ENCODE measurements at regions not wholly inside any gene's neighbourhood (a gene's known extent, or its start where the extent isn't known, plus 50 kb on each side); places are given as distances from the start of the nearest gene placed in this dataset.
A peak's percentile ranks its signal among the peaks of the same experiment; 100 is the strongest.

- DNase-seq: no peak
These were observed 416.5 kb downstream of the EFNB2 start for GRCh38 chr13:106118996-106119395.

- DNase-seq: no peak
These were observed 417.4 kb downstream of the EFNB2 start for GRCh38 chr13:106118050-106118449.

GRCh38 chr13:106117640-106118039 lies 417.8 kb downstream of the EFNB2 start:
- DNase-seq: no peak

DNA sequence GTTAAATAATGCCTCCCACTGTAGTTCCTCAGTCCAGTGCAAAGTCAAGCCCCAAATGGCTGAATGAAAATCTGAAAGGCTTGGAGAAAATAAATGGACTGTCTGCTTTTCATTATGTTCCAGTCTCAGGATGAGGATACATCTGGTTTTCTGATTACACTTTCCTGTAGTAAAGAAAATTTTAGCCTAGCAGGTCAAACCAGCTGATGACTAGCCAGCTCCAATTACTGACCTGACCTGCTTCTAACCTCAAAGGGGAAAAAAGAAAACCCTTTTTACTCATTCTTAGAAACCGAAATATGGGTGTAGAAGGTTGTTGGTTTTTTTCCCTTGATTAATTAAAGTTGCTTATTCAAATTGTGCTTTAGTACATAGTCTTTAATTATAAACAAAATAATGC lies 418.4 kb downstream of the EFNB2 start:
- DNase-seq: no peak

DNA sequence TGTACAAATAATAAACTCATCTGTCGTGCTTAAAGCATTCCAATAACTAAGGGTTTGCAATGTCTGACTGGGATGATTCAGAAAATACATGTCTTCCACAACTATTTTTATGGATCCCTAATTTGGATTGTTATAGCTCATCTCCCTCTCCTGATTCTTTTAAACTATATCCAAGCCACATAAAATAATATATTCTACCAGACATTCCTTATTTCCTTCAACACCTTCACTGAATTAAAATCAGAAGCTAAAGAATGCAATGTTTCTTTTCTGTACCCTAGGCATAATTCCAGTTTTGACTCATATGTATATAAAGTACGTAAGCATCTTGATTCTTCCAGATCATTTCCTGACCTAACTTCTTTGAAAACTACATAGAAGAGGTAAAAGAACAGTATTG lies 420.4 kb downstream of the EFNB2 start:
- DNase-seq: no peak

- no peak for DNase-seq
These were observed 421.7 kb downstream of the EFNB2 start for GRCh38 chr13:106113796-106114195.

DNA sequence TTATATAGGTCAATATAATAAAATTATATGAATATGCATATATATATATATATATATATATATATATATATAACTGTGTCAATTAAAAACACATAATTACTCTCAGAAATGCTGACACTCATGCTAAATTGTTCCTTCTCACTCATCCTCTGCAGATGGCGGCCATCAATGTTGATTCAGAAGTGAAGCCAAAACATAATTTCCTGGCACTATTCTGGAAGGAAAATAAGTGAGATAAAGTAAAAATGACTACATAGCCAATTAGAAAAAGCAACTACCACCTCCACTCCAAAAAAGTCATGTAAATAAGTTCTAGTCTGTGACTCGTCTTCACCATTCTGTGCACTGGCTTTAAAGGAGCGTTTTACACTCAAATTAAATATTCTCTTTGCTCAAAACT lies 423.3 kb downstream of the EFNB2 start:
- DNase-seq: no peak

DNA sequence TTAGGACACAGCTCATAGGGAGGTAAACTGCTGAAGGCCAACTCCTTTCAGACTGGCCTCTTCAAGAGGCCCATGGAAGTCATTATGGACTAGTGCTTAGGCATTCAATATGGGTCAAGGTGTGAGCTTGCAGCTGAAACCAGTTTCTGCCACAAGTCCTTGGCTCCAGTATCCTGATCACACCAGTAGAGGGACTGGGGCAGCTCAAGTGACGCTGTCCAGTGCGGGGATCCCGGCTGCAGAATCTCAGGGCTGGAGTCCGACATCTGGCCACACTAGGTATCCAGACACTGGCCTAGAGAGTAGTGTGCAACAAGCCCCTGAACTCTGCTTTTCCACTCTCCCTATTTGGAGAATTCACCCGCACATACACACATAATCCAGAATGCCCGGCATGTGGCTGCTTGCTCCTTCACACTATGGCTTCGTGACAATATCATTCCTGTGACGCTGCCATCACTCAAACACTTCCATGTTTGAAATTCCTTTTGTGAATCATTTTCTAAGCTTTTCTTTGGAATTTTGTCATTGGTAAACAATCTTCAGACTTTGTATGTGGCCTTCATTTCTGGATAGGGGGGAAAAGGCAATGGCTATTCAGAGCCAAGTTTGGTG lies 425.1 kb downstream of the EFNB2 start:
- DNase-seq: no peak

DNA sequence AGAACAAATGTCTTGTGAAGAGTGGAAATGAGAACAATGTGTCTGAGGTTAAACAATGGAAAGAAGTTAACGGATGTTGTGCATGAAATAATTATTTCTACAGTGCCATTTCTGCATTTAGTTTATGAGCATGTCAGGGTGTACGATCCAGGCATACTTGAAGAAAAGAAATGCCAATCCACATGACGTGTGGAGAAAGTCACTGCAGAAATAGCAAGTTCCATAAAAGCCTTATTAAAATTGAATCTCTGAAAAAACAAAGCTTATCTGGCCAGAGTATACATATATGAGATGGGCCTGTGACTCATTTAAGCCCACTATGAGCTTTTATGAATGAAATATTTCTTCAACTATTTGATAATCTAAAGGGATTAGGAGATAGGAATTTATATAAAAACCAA lies 426.1 kb downstream of the EFNB2 start:
- DNase-seq: no peak

GRCh38 chr13:106108346-106108745 lies 427.1 kb downstream of the EFNB2 start:
- DNase-seq: no peak

GRCh38 chr13:106107061-106107460 lies 428.4 kb downstream of the EFNB2 start:
- DNase-seq: no peak

DNA sequence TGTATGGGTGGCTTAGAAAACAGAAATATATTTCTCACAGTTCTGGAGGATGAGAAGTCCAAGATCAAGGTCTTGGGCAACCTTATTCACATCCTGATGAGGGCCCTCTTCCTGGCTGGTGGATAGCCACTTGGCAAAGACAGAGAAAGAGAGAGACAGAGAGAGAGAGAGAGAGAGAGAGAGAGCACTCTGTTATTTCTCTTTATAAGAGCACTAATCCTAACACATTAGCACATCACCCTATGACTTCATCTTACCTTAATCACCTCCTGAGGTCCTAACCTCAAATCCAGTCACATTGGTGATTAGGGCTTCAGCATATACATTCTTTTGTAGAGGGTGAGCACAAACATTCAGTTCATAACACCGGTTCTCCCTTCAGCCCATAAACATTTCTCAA lies 430.3 kb downstream of the EFNB2 start:
- no peak for DNase-seq

DNA sequence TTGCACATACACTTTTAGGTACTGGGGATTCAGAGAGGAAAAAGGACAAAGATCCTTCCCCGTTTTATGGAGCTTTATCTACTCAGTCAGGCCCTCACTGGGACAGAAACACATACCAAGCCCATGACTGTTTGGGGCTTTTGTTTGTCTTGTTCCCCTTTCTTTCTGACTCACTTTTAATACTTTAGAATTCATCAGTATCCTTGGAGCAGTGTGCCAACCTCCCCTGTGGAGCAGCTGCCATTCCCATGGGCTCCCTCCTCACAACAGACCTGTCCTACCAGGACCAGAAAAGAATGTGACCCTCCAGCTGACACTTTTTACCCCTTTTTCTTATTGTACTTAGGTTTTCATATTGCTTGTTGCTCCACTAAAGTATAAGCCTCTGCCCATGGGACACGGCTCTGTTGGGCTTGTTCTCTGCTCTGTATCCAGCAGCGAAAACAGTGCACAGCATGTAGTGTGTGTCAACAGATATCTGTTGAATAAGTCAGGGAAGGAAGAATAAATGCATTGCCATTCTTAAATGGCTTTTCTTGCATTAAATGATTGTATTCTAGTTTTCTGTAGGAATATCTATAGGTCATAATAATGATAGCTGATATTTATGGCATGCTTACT lies 431.1 kb downstream of the EFNB2 start:
- no peak for DNase-seq

DNA sequence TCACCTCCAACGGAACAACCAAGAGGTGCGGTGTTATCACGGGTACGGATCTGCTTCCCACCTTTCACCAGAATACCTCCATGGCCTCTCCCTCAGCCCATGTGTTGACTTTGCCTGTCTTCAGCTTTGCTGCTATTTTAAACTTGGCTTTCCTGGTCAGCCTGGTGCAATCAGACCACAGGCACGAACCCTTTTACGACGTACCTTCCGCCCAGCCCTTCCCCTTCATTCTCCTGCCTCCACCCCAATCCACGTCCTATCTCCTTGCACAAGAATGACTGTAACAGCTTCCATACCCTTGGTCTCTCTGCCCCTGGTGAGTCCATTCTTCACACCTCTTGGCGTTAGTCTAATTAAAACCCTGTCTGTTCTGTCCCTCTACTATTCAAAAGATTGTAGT lies 431.7 kb downstream of the EFNB2 start:
- no peak for DNase-seq

GRCh38 chr13:106102786-106103185 lies 432.7 kb downstream of the EFNB2 start:
- no peak for DNase-seq

- DNase-seq: no peak
These were observed 434.3 kb downstream of the EFNB2 start for GRCh38 chr13:106101201-106101600.

DNA sequence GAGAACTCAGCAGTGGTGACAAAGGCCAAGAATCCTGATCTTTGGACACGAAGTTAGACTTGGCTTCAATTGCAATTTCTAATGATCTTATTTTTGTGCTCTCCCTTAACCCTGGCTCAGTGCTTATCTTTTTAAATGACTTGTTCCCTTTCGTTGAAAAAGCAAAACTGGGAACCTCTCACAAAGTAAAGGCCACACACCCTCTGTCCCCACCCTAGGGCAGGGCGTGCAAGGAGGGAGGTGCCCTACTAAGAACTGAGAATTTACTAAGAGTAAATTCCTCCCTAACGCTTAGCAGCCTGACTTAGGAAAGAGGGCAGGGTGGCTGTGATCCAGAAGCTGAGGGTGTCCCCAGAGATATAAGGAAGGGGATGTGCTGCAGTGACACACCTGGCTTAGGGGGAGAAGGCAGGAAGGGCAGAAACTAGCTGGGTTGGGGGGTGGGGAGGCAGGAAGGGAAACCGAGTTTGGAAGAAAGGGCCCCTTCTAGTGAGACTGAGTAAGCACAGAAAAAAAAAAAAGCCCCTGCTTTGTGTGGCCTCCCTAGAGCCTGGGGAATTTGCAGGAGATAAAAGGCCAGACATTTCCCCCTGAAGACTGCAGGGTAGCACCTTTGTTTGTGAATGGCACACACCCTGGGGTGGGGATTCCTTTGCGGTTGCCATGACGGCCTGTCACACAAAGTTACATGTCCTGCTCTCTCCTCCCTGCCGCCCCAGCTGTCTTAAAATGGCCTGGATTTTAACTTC lies 435.1 kb downstream of the EFNB2 start:
- DNase-seq: no peak

DNA sequence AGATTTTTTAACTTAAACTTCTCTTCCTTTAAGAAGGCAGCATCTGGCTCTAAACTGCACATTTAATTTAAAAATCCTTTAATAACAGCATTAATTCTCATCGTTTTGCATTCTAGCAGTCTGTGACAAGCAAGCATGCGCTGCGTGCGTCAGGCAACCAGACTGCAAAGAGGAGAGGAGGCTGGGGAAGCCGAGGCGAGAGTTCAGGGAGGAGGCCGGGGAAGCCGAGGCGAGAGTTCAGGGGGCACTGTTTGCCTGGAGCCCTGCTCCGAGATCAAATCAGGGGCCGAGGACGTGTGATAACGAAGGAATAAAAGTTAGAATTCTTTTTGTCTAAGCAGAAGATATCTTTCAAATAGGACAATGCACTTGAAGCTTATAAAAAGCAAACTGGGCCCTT lies 435.7 kb downstream of the EFNB2 start:
- no peak for DNase-seq

GRCh38 chr13:106098778-106099177 lies 436.7 kb downstream of the EFNB2 start:
- no peak for DNase-seq

DNA sequence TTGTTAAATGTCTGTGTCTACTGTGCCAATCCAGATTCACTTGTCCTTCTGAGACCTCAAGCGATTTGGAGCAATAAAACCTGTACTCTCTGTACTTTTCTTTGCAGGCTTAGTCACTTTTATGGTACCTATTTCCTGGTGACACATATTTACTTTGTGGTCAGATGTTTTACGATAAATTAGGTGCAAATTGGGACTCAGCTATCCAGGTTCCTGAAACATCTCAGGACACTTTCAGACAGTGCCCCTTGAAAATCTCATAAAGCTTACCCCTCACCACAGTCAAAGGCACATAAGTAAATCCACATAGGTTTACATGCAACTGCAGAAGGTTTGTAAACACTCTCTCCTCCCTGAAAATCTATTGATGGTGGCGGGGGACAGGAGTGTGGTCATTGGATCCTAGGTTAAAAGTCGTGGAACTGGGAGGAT lies 438.8 kb downstream of the EFNB2 start:
- no peak for DNase-seq

GRCh38 chr13:106095919-106096318 lies 439.5 kb downstream of the EFNB2 start:
- DNase-seq: no peak

DNA sequence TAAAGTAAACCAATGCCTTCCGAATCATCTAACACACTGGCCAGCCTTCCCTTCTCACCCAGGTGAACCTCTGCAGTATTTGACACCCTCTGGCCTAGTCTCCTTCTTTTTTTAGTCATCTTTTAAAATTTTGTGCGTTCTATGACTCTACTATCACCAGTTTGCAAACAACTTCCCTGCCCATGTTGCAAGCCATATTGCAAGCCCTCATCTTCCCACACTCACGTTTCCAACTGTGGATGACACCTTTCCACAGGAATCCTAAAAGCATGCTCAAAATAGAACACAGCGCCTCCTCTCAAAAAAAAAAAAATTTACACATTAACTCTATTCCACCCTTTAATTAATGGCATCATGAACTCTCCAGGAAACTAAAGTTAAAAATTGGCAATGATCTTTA lies 440.1 kb downstream of the EFNB2 start:
- DNase-seq: no peak

- no peak for DNase-seq
These were observed 445.5 kb downstream of the EFNB2 start for GRCh38 chr13:106090001-106090400.

- peak; percentile 67 for DNase-seq
These were observed 446.0 kb downstream of the EFNB2 start for GRCh38 chr13:106089261-106089980.

Data from NCI-H446 treated with DMSO at 0.1 percent for 48 hours (cell line).